ENCODE measurements at regions not wholly inside any gene's neighbourhood (a gene's known extent, or its start where the extent isn't known, plus 50 kb on each side); places are given as distances from the start of the nearest gene placed in this dataset.

DNA sequence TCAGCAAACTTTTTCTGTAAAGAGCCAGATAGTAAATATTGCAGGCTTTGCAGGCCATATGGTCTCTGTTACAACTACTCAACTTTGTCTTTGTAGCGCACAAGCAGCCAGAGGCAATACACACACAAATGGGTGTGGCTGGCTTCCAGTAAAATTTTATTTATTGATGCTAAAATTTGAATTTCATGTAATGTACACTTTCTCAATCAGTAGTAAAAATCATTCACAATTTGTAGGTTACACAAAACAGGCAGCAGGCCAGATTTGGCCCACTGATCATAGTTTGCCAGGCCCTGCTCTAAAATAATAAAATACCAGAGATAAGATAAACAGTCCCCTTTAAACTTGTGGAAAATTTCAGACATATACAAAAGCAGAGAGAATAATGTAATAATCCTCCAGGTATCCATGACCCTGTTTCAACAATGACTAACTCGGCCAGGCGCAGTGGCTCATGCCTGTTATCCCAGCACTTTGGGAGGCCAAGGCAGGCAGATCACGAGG is 330.3 kb downstream of the SHQ1 start:
- TF ChIP-seq, protein P1, sequence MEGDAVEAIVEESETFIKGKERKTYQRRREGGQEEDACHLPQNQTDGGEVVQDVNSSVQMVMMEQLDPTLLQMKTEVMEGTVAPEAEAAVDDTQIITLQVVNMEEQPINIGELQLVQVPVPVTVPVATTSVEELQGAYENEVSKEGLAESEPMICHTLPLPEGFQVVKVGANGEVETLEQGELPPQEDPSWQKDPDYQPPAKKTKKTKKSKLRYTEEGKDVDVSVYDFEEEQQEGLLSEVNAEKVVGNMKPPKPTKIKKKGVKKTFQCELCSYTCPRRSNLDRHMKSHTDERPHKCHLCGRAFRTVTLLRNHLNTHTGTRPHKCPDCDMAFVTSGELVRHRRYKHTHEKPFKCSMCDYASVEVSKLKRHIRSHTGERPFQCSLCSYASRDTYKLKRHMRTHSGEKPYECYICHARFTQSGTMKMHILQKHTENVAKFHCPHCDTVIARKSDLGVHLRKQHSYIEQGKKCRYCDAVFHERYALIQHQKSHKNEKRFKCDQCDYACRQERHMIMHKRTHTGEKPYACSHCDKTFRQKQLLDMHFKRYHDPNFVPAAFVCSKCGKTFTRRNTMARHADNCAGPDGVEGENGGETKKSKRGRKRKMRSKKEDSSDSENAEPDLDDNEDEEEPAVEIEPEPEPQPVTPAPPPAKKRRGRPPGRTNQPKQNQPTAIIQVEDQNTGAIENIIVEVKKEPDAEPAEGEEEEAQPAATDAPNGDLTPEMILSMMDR (IDR thresholded peaks at IDR 0.05; ENCODE audit: poor library complexity): no peak
- TF ChIP-seq EZH2 (IDR thresholded peaks at IDR 0.05; ENCODE audit: borderline replicate concordance) (no peak), EZH2phosphoT487 (IDR thresholded peaks at IDR 0.05; ENCODE audit: low read depth, severe bottlenecking, unreplicated experiment) (peak; percentile 12)

All from hepatocyte (in vitro differentiated cells).